ENCODE measurements at regions not wholly inside any gene's neighbourhood (a gene's known extent, or its start where the extent isn't known, plus 50 kb on each side); places are given as distances from the start of the nearest gene placed in this dataset.

- Histone ChIP-seq H3K4me3 (ENCODE audit: low read depth, low read length) (no peak overlapping the region), H3K27ac (ENCODE audit: low read depth, low read length) (no peak overlapping the region), H3K27me3 (ENCODE audit: control insufficient read depth, insufficient read depth, low read length) (no peaks in the 10 kb centered on the region), H3K9me3 (ENCODE audit: control insufficient read depth, insufficient read depth, low read length) (peaks cover 14% of the 10 kb centered on the region)
- ChIA-PET POLR2A (no interaction called here), CTCF (no interaction called here)
- no peak for DNase-seq (ENCODE audit: low read depth, low spot score)
- TF ChIP-seq, protein P1, sequence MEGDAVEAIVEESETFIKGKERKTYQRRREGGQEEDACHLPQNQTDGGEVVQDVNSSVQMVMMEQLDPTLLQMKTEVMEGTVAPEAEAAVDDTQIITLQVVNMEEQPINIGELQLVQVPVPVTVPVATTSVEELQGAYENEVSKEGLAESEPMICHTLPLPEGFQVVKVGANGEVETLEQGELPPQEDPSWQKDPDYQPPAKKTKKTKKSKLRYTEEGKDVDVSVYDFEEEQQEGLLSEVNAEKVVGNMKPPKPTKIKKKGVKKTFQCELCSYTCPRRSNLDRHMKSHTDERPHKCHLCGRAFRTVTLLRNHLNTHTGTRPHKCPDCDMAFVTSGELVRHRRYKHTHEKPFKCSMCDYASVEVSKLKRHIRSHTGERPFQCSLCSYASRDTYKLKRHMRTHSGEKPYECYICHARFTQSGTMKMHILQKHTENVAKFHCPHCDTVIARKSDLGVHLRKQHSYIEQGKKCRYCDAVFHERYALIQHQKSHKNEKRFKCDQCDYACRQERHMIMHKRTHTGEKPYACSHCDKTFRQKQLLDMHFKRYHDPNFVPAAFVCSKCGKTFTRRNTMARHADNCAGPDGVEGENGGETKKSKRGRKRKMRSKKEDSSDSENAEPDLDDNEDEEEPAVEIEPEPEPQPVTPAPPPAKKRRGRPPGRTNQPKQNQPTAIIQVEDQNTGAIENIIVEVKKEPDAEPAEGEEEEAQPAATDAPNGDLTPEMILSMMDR (IDR thresholded peaks at IDR 0.05; ENCODE audit: low read depth, low read length) = no peak
Observed at GRCh38 chr2:116719836-116720235, 1094.7 kb upstream of the DDX18 start.

DNA sequence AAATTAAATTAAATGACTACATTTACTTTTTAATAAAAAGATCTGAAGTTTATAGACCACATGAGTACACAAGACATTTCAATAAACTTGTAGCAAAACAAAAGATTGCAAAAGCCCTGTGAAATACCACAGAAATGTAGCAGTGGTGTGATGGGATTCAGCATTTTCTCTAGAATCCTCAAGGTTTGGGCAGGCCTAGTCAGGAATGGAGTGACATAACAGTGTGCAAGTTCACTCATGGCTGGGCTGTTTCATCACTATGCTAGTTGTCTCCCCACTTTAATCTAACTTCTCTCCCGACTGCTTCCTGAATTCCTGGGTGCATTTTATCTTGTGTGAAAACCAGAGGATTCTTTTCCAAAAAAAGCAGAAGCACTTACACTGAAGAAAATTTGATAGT, 1089.9 kb upstream of the DDX18 start:
- Histone ChIP-seq H3K9me3 (ENCODE audit: control insufficient read depth, insufficient read depth, low read length) (peaks cover 14% of the 10 kb centered on the region), H3K4me3 (ENCODE audit: low read depth, low read length) (no peak overlapping the region), H3K27ac (ENCODE audit: low read depth, low read length) (no peak overlapping the region), H3K27me3 (ENCODE audit: control insufficient read depth, insufficient read depth, low read length) (no peaks in the 10 kb centered on the region)
- no peak for DNase-seq (ENCODE audit: low read depth, low spot score)
- ChIA-PET CTCF (no interaction called here), POLR2A (no interaction called here)
- TF ChIP-seq, protein P1 (IDR thresholded peaks at IDR 0.05; ENCODE audit: low read depth, low read length) = no peak

- TF ChIP-seq, protein P1 (IDR thresholded peaks at IDR 0.05; ENCODE audit: low read depth, low read length) = no peak
- no peak for DNase-seq (ENCODE audit: low read depth, low spot score)
- POLR2A ChIA-PET = no interaction called here
- CTCF ChIA-PET = no interaction called here
- peaks cover 3% of the 10 kb centered on the region; the same call in 1 of the 2 replicates for H3K9me3 ChIP-seq (ENCODE audit: control insufficient read depth, insufficient read depth, low read length)
- H3K27ac ChIP-seq (ENCODE audit: low read depth, low read length) = no peak overlapping the region
- no peaks in the 10 kb centered on the region for H3K27me3 ChIP-seq (ENCODE audit: control insufficient read depth, insufficient read depth, low read length)
- no peak overlapping the region for H3K4me3 ChIP-seq (ENCODE audit: low read depth, low read length)
Observed at GRCh38 chr2:116732322-116732721, 1082.2 kb upstream of the DDX18 start.

DNA sequence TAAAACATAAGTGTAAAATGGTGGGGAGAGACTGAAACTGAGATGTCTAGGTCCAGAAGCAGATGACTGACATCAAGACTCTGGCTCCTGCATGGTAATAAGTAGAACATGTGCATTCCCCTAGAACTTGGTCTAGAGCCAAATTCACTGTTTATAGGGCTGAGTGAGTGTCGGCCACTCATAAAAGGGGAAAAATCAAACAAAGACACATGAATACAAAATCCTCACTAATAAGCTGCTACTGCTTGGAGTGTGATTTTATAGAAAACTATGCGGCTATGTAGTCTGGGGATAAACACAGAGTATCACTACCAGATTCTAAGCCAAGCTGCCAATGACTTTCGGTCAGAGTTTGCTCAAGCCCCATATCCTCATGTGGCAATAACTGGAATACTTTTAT, 1080.8 kb upstream of the DDX18 start:
- Histone ChIP-seq H3K9me3 (ENCODE audit: control insufficient read depth, insufficient read depth, low read length) (0 out of 2 replicates have a peak, but pooled peaks cover 3% of the 10 kb centered on the region), H3K27ac (ENCODE audit: low read depth, low read length) (no peak overlapping the region), H3K4me3 (ENCODE audit: low read depth, low read length) (no peak overlapping the region), H3K27me3 (ENCODE audit: control insufficient read depth, insufficient read depth, low read length) (no peaks in the 10 kb centered on the region)
- TF ChIP-seq, protein P1 (IDR thresholded peaks at IDR 0.05; ENCODE audit: low read depth, low read length) = no peak
- ChIA-PET CTCF (no interaction called here), POLR2A (no interaction called here)
- DNase-seq (ENCODE audit: low read depth, low spot score) = no peak

GRCh38 chr2:116737951-116738350, 1076.5 kb upstream of the DDX18 start:
- H3K9me3 ChIP-seq (ENCODE audit: control insufficient read depth, insufficient read depth, low read length) = peaks cover 7% of the 10 kb centered on the region; the same call in 1 of the 2 replicates
- no peak overlapping the region for H3K27ac ChIP-seq (ENCODE audit: low read depth, low read length)
- no peaks in the 10 kb centered on the region for H3K27me3 ChIP-seq (ENCODE audit: control insufficient read depth, insufficient read depth, low read length)
- no peak overlapping the region for H3K4me3 ChIP-seq (ENCODE audit: low read depth, low read length)
- TF ChIP-seq, protein P1 (IDR thresholded peaks at IDR 0.05; ENCODE audit: low read depth, low read length) = no peak
- CTCF ChIA-PET = no interaction called here
- no peak for DNase-seq (ENCODE audit: low read depth, low spot score)
- POLR2A ChIA-PET = no interaction called here

Data from AG04450 (cell line).